Hippocampal formation (tissue), 2 donors: ENCODE measurements at regions not wholly inside any gene's neighbourhood (a gene's known extent, or its start where the extent isn't known, plus 50 kb on each side); places are given as distances from the start of the nearest gene placed in this dataset.

Experiments used
- DNase-seq, 2 donors: peaks; one replicate each; lab custom pipeline; 2025; lab: John Stamatoyannopoulos, UW

GRCh38 chr12:22900401-22900800 is 275.4 kb downstream of the ETNK1 start:
- no peak for DNase-seq

- DNase-seq = no peak
Observed at GRCh38 chr12:22904485-22904884, 279.5 kb downstream of the ETNK1 start.

GRCh38 chr12:22916241-22916640 is 291.3 kb downstream of the ETNK1 start:
- DNase-seq = no peak

GRCh38 chr12:22916815-22917214 is 291.8 kb downstream of the ETNK1 start:
- no peak for DNase-seq

GRCh38 chr12:22919883-22920282 is 294.9 kb downstream of the ETNK1 start:
- DNase-seq = no peak

- no peak for DNase-seq
Observed at GRCh38 chr12:22923768-22924167, 298.8 kb downstream of the ETNK1 start.

- no peak for DNase-seq
Observed at GRCh38 chr12:22924391-22924790, 299.4 kb downstream of the ETNK1 start.

- no peak for DNase-seq
Observed at GRCh38 chr12:22925623-22926022, 300.7 kb downstream of the ETNK1 start.

GRCh38 chr12:22932431-22932830 is 307.5 kb downstream of the ETNK1 start:
- DNase-seq = no peak

GRCh38 chr12:22935090-22935489 is 310.1 kb downstream of the ETNK1 start:
- DNase-seq = no peak

- no peak for DNase-seq
Observed at GRCh38 chr12:22935501-22935900, 310.5 kb downstream of the ETNK1 start.

GRCh38 chr12:22938323-22938722 is 313.4 kb downstream of the ETNK1 start:
- DNase-seq = no peak

GRCh38 chr12:22951206-22951605 is 326.2 kb downstream of the ETNK1 start:
- DNase-seq = no peak

GRCh38 chr12:22956690-22957089 is 331.7 kb downstream of the ETNK1 start:
- DNase-seq = no peak

- no peak for DNase-seq
Observed at GRCh38 chr12:22967171-22967570, 342.2 kb downstream of the ETNK1 start.

GRCh38 chr12:22969521-22969920 is 344.6 kb downstream of the ETNK1 start:
- DNase-seq = no peak

- no peak for DNase-seq
Observed at GRCh38 chr12:22971247-22971646, 346.3 kb downstream of the ETNK1 start.

GRCh38 chr12:22971701-22972191 is 346.8 kb downstream of the ETNK1 start:
- DNase-seq = no peak

GRCh38 chr12:22974865-22975264 is 349.9 kb downstream of the ETNK1 start:
- DNase-seq = no peak

GRCh38 chr12:22978962-22979361 is 354.0 kb downstream of the ETNK1 start:
- no peak for DNase-seq

- no peak for DNase-seq
Observed at GRCh38 chr12:22979854-22980469, 355.0 kb downstream of the ETNK1 start.

GRCh38 chr12:22981711-22982110 is 356.7 kb downstream of the ETNK1 start:
- DNase-seq = no peak

GRCh38 chr12:22982635-22983034 is 357.7 kb downstream of the ETNK1 start:
- DNase-seq = no peak

GRCh38 chr12:22986997-22987396 is 362.0 kb downstream of the ETNK1 start:
- no peak for DNase-seq
